ENCODE measurements at regions not wholly inside any gene's neighbourhood (a gene's known extent, or its start where the extent isn't known, plus 50 kb on each side); places are given as distances from the start of the nearest gene placed in this dataset.

DNA sequence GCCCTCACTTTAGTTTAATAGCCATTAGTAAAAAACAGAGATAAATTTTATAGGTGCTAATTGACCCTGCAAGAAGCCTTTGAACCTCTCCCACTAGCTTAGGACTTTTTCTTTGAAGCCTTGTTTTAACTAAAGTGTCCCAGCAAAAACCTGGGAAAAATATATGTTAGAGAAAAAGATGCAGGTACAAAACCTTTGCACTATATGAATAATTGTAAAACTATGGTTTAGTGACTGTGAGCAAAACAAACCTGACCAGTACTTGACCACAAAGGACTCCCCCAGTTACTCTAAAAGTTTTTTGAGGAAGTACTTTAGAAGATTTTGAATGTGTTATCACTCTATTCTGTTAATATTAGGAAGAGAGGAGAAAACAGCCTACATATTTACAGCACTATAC, 123.3 kb upstream of the TP63 start:
- Histone ChIP-seq H2BK15ac (ENCODE audit: low read depth, low read length) (no peak overlapping the region), H4K8ac (ENCODE audit: low read depth in 2 of 2, low read length in 2 of 2) (no peak overlapping the region), H3K56ac (ENCODE audit: extremely low read depth, insufficient read depth, low read length) (no peak overlapping the region), H3K9me1 (ENCODE audit: insufficient read depth, low read length) (no peaks in the 10 kb centered on the region), H3K14ac (replicated peaks; ENCODE audit: low read depth, low read length) (no peak overlapping the region), H3K27me3 (ENCODE audit: control insufficient read depth, insufficient read depth, low read length) (no peaks in the 10 kb centered on the region), H3K79me1 (ENCODE audit: low read depth in 1 of 2, low read length in 2 of 2) (no peaks in the 10 kb centered on the region), H4K20me1 (ENCODE audit: insufficient read depth, low read length) (no peaks in the 10 kb centered on the region), H2AFZ (replicated peaks; ENCODE audit: low read length, poor library complexity) (no peak overlapping the region), H3K4me3 (ENCODE audit: insufficient read depth, low read depth, low read length) (no peak overlapping the region), H4K5ac (ENCODE audit: low read depth, low read length) (no peak overlapping the region), H3K27ac (ENCODE audit: insufficient read depth, low read length) (no peak overlapping the region), H2BK20ac (ENCODE audit: low read depth, low read length) (no peak overlapping the region), H2AK5ac (ENCODE audit: low read depth, low read length) (no peak overlapping the region), H3K36me3 (ENCODE audit: control insufficient read depth, insufficient read depth, low read length) (no peaks in the 10 kb centered on the region), H3K18ac (ENCODE audit: low read depth, low read length) (no peak overlapping the region), H3K9ac (ENCODE audit: low read depth, low read length) (no peak overlapping the region), H3K4me2 (ENCODE audit: low read depth, low read length) (no peak overlapping the region), H3K9me3 (ENCODE audit: control insufficient read depth, insufficient read depth, low read length) (no peaks in the 10 kb centered on the region), H4K91ac (ENCODE audit: insufficient read depth, low read depth, low read length) (no peak overlapping the region), H3K23ac (ENCODE audit: low read depth, low read length) (no peak overlapping the region), H3K4ac (ENCODE audit: low read depth, low read length) (no peak overlapping the region), H2BK120ac (ENCODE audit: low read depth, low read length) (no peak overlapping the region), H2AK9ac (replicated peaks; ENCODE audit: low read depth, low read length, poor library complexity) (no peak overlapping the region), H3K4me1 (ENCODE audit: control insufficient read depth, insufficient read depth, low read length) (no peaks in the 10 kb centered on the region), H2BK5ac (ENCODE audit: low read depth, low read length, poor library complexity, severe bottlenecking) (no peak overlapping the region)
- in situ Hi-C loops (cut with MboI; ENCODE audit: low sequenced_read_pairs) (no loop called here), dilution Hi-C loops (cut with HindIII; ENCODE audit: low sequenced_read_pairs, unreplicated experiment) (no loop called here), intact Hi-C loops (cut with micrococcal nuclease) (no loop called here)
- no peak for ATAC-seq (ENCODE audit: low read depth)
- no peak for DNase-seq
- TF ChIP-seq RCOR1 (IDR thresholded peaks at IDR 0.05; ENCODE audit: insufficient replicate concordance, low read length) (no peak), MAZ (IDR thresholded peaks at IDR 0.05; ENCODE audit: borderline replicate concordance, low read depth, low read length) (no peak), NFE2L2 (IDR thresholded peaks at IDR 0.05; ENCODE audit: low read depth, low read length) (no peak), SMC3 (IDR thresholded peaks at IDR 0.05; ENCODE audit: low read depth, low read length) (no peak), CEBPB (IDR thresholded peaks at IDR 0.05; ENCODE audit: low read depth, low read length) (no peak), RFX5 (IDR thresholded peaks at IDR 0.05; ENCODE audit: low read depth, low read length) (no peak), MAFK (IDR thresholded peaks at IDR 0.05; ENCODE audit: low read depth, low read length) (no peak), CHD1 (IDR thresholded peaks at IDR 0.05; ENCODE audit: low read depth, low read length) (no peak), MXI1 (IDR thresholded peaks at IDR 0.05; ENCODE audit: borderline replicate concordance, low read depth, low read length) (no peak), POLR2A (IDR thresholded peaks at IDR 0.05; ENCODE audit: low read depth, low read length) (no peak), BHLHE40 (IDR thresholded peaks at IDR 0.05; ENCODE audit: low read depth, low read length) (no peak), FOS (IDR thresholded peaks at IDR 0.05; ENCODE audit: low read depth, low read length) (no peak), RAD21 (IDR thresholded peaks at IDR 0.05; ENCODE audit: low read length) (no peak)
- TF ChIP-seq, protein P1, sequence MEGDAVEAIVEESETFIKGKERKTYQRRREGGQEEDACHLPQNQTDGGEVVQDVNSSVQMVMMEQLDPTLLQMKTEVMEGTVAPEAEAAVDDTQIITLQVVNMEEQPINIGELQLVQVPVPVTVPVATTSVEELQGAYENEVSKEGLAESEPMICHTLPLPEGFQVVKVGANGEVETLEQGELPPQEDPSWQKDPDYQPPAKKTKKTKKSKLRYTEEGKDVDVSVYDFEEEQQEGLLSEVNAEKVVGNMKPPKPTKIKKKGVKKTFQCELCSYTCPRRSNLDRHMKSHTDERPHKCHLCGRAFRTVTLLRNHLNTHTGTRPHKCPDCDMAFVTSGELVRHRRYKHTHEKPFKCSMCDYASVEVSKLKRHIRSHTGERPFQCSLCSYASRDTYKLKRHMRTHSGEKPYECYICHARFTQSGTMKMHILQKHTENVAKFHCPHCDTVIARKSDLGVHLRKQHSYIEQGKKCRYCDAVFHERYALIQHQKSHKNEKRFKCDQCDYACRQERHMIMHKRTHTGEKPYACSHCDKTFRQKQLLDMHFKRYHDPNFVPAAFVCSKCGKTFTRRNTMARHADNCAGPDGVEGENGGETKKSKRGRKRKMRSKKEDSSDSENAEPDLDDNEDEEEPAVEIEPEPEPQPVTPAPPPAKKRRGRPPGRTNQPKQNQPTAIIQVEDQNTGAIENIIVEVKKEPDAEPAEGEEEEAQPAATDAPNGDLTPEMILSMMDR (conservative IDR thresholded peaks at IDR 0.05; ENCODE audit: low read depth, low read length) = no peak
- TF ChIP-seq, protein P2, sequence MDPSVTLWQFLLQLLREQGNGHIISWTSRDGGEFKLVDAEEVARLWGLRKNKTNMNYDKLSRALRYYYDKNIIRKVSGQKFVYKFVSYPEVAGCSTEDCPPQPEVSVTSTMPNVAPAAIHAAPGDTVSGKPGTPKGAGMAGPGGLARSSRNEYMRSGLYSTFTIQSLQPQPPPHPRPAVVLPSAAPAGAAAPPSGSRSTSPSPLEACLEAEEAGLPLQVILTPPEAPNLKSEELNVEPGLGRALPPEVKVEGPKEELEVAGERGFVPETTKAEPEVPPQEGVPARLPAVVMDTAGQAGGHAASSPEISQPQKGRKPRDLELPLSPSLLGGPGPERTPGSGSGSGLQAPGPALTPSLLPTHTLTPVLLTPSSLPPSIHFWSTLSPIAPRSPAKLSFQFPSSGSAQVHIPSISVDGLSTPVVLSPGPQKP (IDR thresholded peaks at IDR 0.05; ENCODE audit: borderline replicate concordance, low read depth, low read length) = no peak
- TF ChIP-seq, protein P3, sequence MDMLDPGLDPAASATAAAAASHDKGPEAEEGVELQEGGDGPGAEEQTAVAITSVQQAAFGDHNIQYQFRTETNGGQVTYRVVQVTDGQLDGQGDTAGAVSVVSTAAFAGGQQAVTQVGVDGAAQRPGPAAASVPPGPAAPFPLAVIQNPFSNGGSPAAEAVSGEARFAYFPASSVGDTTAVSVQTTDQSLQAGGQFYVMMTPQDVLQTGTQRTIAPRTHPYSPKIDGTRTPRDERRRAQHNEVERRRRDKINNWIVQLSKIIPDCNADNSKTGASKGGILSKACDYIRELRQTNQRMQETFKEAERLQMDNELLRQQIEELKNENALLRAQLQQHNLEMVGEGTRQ (IDR thresholded peaks at IDR 0.05; ENCODE audit: low read depth, low read length) = no peak
- ChIA-PET POLR2A (ENCODE audit: unreplicated experiment) (no interaction called here), CTCF (no interaction called here)
- BruUV-seq (replicated peaks) = no TSS peak
